GM19372 (cell line): ENCODE measurements at regions not wholly inside any gene's neighbourhood (a gene's known extent, or its start where the extent isn't known, plus 50 kb on each side); places are given as distances from the start of the nearest gene placed in this dataset.

ENCODE experiments used
- ATAC-seq: cut with Tn5 transposase; IDR thresholded peaks from one replicate; pipeline ENCODE4 v1.9.1; 2021; ENCODE audit warnings: mild to moderate bottlenecking, low read depth, moderate library complexity; ENCODE audit not compliant: unreplicated experiment

DNA sequence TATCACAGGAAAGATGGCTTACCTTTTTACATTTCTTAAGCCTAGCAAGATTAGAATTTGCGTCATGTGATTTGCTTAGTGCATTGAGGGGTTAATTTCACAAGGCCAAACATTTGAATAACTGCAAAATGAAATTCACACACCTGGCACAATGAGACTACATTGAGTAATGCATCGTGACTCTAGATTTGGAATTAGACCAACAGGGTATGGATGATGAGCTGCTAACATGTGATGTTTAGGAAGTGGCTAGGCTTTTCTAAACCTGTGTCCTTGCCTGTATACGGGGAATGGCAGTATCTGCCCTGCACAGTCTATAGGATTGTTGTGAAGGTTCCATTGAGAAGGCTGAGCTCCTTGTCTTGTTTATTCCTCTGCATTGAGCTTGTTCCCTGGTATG, 160.1 kb downstream of the MFSD1 start:
- no peak for ATAC-seq

DNA sequence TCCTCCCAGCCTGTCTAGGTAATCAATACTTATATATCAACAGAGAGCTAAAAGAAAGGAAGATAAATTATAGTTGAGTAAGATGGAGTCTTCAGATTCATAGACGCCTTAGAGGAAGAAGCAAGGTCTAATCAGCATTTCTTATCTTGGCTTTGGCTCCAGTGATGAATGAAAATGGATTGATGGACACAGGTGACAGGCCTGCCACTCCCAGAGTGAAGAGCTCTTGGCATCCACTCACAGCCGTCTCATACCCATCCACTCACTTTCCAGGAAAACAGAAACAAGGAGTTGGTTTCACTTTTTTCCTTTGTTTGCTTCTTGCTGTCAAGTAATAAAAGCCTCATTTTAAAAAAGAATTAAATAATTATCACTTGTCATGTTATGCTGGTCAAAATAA, 168.2 kb downstream of the MFSD1 start:
- no peak for ATAC-seq

DNA sequence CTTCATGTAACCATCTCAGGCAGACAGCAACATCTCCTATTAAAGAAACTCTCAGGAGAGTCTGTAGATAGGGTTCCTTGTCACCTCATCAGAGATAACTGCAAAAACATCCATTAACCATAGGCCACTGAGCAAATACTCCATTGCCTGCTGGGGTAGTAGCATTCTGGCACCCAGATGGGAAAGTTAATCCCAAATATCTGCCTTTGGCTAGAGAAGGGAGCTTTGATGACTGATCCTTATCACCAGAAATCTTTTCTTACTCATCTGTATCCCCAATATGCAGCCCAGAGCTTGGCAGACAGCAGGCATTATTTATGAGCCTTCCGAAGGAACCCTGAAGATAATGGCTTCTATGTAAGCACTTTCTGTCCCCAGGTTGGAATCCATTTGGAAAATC, 173.1 kb downstream of the MFSD1 start:
- no peak for ATAC-seq

DNA sequence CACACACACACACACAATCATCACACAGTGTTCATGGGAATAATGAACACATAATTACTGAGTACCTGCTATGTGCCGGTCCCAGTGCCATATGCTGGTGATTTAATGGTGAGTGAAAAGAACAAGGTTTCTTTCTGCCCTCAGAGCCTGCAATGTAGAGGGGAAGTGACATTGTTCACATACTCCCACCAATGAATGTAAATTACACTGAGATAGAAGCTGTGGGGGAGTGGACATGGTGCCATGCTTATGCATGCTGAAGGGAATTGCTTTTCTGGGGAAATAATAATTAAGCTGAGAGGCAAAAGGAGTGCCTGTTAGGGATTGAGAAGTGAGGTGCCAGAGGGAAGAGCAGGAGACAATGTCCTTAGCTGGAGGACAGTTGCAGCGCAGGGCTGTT, 175.1 kb downstream of the MFSD1 start:
- ATAC-seq = no peak

DNA sequence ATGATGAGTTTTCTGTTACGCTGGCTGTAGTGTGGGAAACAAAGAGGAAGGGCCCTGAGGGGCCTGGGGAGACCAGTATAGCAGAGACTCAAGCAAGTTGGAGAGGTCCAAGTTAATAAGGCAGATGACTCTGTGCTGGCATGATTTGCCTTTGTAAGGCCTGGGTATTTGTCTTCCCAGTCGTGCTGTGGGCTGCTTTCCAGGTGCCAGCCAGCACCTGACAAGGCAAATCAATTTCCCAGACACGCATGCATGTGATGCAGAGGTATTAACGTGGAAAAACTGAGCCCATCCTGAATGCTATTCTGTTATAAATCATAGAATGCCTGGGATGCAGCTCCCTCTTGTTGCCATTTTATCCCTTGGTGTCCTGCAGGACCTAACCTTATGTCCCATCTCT, 175.6 kb downstream of the MFSD1 start:
- no peak for ATAC-seq

DNA sequence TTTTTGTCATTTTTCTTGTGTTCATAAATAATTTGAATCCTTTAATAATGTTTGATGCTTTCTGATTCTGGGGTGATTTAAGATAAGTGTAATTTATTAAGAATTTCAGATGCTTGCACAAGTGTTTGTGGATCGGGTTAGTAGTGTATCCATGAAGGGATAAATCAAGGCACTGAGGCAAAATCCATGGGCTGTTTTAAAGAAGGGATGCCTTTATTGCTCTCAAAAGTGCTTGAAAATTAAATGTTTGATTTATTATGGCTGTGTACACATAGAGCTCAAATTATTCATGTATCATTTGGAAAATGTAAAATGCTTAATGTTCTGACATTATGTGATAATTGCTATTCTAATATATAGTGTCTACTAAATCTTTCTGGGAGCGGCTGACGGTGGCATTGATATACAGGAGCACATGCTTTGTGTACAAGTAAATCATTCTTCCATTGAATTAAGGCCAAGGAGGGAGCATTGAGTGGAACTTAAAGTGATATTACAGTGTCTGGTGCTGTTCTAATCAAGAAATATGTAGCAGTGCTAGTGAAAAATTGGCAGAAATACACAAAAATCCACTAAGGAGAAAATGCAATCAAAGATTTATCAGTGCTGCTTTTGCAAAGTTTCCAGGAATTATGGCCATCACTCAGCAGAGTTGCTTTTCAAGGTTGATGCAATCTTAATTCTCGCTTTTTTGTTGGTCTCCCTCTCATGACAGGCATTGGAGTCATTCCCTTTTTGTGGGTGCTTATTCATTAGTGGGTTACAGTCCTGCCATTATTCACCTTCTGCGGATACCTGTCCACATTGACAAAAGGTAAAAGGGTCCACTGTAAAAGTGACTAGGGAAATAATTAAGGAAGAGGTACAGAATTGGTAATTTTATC, 181.6 kb downstream of the MFSD1 start:
- no peak for ATAC-seq

DNA sequence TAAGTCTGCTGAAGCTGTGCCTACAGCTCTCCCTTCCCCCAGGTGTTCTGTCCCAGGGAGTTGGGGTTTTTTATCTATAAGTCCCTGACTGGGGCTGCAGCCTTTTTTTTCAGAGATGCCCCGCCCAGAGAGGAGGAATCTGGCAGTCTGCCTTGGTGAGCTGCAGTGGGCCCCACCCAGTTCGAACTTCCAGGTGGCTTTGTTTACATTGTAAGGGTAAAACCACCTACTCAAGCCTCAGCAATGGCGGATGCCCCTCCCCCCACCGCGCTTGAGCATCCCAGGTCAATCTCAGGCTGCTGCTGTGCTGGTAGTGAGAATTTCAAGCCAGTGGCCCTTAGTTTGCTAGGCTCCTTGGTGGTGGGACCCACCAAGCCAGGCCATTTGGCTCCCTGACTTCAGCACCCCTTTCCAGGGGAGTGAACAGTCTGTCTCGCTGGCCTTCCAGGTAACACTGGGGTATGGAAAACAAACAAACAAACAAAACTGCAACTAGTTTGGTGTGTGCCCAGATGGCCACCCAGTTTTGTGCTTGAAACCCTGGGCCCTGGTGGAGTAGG, 189.4 kb downstream of the MFSD1 start:
- no peak for ATAC-seq

DNA sequence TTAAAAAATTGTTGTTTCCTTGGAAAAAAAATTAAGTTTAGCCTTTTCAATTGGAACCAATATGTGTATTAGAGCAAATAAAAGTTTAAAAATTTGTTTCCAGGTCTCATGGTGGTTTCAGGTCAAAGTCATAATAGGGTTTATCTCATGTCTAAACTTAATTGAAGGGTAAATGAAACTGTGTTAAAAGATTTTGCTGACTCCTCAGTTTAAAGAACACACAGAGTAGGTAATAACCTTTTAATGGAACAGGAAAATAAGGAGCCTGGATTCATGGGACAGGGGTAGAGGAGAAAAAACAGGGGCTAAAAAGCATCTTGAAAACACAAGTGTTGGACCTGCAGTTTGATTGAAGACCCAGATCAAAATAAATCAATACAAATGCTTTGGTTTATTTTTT, 190.6 kb downstream of the MFSD1 start:
- no peak for ATAC-seq

DNA sequence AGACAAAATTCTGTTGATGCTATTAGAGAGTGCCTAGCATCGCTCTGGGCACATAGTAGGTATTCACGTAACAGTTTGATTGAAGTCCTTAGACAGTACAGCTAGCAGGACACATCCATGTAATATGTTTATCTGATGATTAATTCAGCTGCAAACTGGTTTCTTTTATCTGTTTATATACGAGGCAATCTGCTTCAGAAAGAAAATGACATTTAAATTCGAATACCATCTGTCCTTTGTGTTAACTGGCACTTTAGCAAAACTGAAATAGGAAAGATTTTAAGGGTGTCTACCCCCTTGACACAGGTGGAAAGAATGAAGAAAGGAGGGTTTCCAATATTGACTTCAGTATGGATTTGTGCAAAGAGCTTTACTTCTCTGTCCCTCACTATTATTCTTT, 192.5 kb downstream of the MFSD1 start:
- no peak for ATAC-seq

DNA sequence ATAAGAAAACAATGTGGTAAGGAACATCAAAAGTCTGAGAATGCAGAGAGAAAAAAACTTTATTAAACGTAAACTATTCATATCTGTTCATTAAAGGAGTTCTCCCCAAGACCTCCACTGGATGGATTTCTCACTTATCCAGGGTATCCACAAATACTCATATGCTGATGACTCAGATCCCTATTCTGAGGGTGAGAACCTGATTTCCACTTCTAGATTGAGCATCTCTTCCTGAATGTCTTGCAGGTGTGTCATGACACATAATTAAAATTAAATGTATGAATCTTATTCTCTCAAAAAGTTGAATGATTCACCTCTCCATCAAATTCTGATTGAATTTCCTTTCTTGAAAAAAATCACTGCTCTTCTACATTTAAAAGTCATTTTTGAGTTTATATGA, 199.9 kb downstream of the MFSD1 start:
- ATAC-seq = no peak

DNA sequence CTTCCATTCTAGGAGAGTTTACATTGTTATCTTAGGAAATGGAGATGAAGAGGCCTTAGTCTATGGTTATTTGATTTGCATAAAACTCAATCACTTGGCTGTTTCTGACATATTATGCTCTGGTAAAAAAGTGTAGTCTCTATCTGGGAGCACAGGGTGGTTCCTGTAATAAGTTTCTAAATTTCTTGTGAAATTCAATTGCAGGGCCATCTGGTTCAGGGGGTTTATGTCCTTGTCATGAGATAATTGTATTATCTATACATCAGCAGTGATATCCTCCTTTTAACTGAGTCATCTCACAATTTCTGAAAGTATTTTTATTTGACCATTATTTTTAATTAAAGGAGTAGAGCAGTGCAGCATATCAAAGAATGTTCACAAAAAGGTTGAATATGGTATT, 203.3 kb downstream of the MFSD1 start:
- ATAC-seq = no peak

DNA sequence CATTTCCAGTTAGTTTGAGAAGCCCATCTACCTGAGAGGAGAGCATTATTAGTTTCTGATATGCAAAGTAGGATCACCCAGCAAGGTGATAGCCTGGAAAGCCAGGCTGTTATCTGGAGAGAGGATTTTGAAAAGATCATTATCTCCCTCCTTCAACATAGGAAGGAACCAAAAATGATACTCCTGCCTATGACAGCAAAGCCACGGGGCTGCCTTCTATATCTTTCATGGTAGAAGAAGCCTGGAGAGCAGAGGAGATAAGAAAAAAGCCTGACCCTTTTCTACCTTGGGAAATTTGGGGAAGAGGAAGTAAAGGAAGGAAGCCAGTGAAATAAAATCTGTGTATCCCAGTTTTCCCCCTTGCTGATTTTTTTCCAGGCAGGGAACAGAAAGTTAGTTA, 205.5 kb downstream of the MFSD1 start:
- no peak for ATAC-seq

DNA sequence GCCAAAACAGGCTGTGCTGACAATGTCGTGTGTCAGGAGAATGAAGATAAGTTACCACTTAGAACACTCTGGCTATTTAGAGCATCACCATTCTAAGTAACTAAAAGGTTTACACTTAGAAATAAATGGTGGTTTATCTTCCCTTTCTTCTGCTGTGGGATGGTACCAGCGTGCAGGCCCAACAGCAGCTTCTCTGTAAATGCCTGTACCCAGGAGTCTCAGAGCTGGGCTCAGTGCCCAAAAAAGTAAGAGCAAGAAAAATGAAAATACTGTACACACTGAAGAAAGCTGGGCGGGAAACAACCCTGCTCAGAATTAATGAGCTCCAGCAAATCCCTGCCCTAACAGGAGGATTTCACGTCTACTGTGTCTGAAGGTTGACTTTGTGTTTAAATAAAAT, 206.5 kb downstream of the MFSD1 start:
- ATAC-seq = no peak

DNA sequence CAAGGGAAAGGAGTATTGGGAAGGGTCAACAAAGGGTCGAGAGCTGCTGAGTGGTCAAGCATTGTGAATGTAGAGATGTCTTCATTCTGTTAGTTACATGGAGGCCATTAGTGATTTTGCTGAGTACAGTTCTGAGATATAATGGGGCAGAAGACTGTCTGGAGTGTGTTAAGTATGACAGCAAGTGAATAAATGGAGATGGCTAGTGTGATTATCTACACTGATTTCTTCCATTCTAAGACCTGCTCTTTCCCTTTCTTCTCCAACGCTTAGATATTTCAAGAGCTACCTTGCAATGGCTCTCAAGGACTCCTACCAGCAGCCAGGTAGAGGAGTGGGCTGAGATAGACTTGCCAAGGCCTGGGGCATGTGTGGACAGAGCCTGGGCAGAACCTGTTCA, 216.5 kb downstream of the MFSD1 start:
- ATAC-seq = no peak

DNA sequence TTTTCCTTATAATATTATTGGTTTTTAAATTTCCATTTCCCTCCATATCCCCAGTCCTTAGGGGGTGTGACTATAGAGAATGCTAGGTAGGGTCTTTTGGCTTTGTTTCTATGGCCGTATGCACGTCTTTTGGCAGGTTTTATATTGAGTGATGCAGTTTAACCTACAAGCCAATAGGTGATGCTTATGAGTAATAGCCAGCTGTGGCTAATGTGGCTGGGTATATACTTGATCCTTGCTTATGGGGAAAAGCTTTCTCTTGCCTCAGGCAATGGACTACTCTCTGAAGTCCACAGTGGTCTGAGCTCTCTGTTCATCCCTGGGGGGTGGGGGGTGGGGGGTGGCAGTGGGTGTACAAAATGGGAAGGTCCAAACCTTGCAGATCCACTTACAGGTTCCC, 223.9 kb downstream of the MFSD1 start:
- ATAC-seq = no peak

DNA sequence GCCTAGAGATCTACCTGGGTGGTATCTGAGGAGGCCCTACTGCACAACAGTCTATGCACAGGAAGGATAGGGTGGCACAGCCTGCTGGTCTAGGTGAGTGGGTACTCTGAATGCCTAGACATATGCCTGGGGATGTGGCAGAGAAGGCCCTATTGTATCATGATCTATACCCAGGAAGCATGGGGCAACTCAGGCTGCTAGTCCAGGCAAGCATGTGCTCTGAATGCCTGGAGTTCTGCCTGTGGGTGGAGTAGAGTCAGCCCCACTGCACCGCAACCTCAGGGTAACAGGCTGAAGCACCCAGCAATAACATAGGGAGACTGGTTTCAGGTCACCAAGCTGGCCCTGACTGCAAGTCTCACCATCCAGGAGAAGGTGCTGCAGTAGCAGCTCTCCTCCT, 224.7 kb downstream of the MFSD1 start:
- no peak for ATAC-seq

DNA sequence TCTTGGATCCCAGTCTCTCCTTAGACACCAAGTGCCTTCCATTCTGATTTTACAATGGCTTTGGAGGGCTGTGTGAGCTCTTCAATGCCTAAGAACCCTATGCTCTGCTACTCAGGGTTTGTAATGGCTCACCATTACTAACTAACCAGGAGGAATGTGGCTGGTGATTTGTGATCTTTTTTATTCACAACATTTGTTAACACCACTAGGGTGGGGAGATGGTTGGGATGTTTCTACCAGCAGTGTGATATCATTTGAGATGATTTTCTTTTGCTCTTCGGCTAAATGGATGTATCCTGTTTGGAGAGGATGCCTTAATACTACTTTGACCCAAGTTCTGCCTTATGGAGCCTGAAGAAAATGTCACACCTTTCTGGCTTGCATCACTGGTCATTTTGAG, 226.9 kb downstream of the MFSD1 start:
- ATAC-seq = no peak

DNA sequence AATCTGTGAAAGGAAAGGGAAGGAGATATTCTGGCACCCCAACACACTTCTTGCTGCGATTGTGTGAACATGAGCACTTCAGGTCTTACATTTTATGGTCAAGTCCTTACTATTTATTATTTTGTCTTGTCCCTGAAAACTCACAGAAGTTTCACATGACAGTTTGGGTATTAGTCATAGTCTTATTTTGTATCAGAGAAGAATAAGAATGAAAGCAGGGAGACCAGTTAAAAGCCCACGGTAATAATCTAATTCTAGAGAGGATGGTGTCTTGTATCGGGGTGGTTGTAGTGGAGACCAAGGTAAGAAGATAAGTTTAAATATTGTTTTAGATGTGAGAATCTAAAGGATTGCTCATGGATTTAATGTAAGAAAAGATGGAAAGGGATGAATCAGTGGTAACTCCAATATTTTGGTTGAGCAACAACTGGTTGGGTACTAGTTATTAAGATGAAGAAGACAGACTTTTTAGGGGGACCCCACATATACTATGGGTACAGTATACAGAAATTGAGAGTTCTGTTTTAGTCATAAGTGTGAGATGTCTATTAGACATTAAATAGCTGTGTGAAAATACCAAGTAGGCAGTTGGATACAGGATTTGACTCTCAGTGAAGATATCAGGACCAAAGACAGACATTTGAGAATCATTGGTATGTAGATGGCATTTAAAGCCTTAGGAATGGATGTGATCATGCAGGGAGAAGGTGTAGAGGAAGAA, 227.6 kb downstream of the MFSD1 start:
- ATAC-seq = no peak

DNA sequence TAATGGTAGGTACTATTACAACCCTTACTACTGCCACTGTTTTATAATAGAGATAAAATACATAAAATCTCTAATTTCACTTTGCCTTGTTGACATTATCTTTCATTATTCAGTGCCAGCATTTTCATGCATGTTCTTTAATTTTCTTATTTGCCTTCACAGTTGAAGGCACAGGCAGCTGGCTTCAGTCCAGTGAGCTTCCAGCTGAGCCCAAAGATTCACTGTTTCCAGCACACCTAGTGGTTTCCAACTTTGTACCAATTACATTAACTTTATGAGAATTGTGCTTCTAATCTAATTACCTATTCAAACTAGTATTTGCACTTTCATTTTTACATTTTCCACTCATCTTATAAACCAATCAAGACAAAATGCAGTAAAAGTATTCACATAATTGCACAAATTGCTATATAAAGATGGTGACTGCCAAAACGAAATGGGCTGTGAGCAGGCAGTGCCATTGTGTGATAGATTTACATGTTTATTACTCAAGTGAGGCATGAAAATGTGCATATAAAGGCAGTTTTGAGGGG, 228.3 kb downstream of the MFSD1 start:
- ATAC-seq = no peak

DNA sequence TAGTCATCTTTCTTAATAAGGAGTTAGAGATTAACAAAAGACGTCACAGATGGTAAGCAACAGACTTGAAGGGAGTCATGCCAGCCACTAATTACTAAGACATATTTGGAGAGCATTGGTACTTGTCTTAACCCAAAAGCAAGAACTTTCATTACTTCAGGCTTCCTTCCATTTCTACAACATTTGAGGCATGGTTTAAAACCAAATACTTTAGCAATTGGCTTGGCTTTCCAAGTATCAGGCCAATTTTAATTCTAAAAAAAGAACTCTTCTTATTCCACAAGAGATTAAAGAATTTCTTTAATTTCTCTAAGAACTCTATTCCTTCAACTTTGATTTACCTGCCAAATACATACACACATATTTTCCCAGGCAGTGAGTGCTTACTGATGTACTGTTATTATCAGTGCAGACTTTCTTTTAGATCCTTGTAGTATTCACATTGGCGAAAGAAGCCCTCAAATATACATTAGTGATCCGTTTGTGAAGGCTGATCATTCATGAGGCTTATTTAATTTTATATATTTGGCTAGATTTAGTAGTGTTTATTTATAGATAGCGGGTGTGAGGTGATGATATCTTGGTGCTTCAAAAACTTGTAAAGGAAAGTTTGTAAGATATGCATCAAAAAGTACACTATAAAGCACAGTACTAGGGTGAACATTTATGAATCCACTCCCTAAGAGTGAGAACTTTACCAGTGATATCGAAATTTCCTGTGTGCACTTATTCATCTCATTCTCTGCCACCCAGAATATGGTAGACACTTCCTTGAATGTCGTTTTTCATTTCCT, 229.2 kb downstream of the MFSD1 start:
- no peak for ATAC-seq

DNA sequence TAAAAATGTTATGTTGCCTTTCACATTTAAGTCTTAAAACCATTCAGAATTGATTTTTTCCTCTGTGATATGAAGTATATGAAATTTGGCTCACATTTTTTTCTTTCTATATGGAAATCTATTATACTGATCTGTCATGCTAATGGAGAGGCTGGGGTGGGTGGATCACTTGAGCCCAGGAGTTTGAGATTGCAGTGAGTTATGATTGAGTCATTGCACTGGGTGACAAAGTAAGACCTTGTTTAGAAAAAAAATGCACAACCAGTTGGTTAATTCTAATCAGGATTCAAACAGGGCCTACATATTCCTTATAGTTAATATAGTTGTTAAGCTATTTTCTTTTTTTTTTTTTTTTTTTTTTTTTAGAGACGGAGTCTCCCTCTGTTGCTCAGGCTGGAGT, 230.5 kb downstream of the MFSD1 start:
- no peak for ATAC-seq
